NB4 (cell line): ENCODE measurements at regions not wholly inside any gene's neighbourhood (a gene's known extent, or its start where the extent isn't known, plus 50 kb on each side); places are given as distances from the start of the nearest gene placed in this dataset.

Experiments used
- CTCF ChIP-seq: IDR thresholded peaks from one replicate; pipeline ENCODE4 v1.5.1; 2012; ENCODE audit warnings: low read depth, low read length
- MYC ChIP-seq: IDR thresholded peaks from 2 replicates; pipeline ENCODE4 v1.6.1; 2011; ENCODE audit warnings: low read depth, low read length
- POLR2A ChIP-seq: IDR thresholded peaks from 2 replicates; pipeline ENCODE4 v1.6.1; 2011; ENCODE audit warnings: mild to moderate bottlenecking; ENCODE audit not compliant: insufficient read length; ENCODE audit errors: extremely low read depth
- TF ChIP-seq, protein P1 (sequence below): IDR thresholded peaks from 2 replicates; pipeline ENCODE4 v1.6.1; 2011; ENCODE audit warnings: low read depth, low read length

- no peak for TF ChIP-seq CTCF
- TF ChIP-seq POLR2A = no peak
- TF ChIP-seq, protein P1, sequence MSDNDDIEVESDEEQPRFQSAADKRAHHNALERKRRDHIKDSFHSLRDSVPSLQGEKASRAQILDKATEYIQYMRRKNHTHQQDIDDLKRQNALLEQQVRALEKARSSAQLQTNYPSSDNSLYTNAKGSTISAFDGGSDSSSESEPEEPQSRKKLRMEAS = no peak
- TF ChIP-seq MYC = no peak
Observed at GRCh38 chr10:109593682-109594081, 329.6 kb downstream of the XPNPEP1 start.
